Kidney (tissue), 13 donors: ENCODE measurements at regions not wholly inside any gene's neighbourhood (a gene's known extent, or its start where the extent isn't known, plus 50 kb on each side); places are given as distances from the start of the nearest gene placed in this dataset.

Experiments used
- DNase-seq, 5 donors: peaks; one replicate each; pipeline ENCODE4 v3.0.0-alpha.2; 2013 to 2020
- FAIRE-seq: peaks from 2 replicates; lab custom pipeline; 2012; peaks lifted over from hg19 to GRCh38; lab: Jason Lieb, UNC
- H3K27ac ChIP-seq, 2 donors: one replicate each; pipeline ENCODE4 v1.7.0; 2013; ENCODE audit warnings: low read depth in 2 of 2, low read length in 2 of 2, inconsistent platforms in 1 of 2
- H3K27me3 ChIP-seq: one replicate; pipeline ENCODE4 v1.7.1; 2013; ENCODE audit warnings: low read length, inconsistent platforms; ENCODE audit not compliant: control insufficient read depth, insufficient read depth
- H3K36me3 ChIP-seq, 3 donors: one replicate each; pipeline versions ENCODE4 v1.7.0 to v1.7.1; 2013; ENCODE audit warnings: low read length in 3 of 3, control low read depth in 1 of 3, inconsistent platforms in 1 of 3; ENCODE audit not compliant: insufficient read depth in 3 of 3, control insufficient read depth in 2 of 3
- H3K4me1 ChIP-seq, 3 donors: one replicate each; pipeline versions ENCODE4 v1.7.0 to v1.7.1; 2013; ENCODE audit warnings: low read length in 3 of 3, inconsistent platforms in 1 of 3, low read depth in 1 of 3; ENCODE audit not compliant: control insufficient read depth in 2 of 3, insufficient read depth in 2 of 3
- H3K4me3 ChIP-seq, 3 donors: one replicate each; pipeline versions ENCODE4 v1.7.0 to v1.8.1; 2013; ENCODE audit warnings: low read length in 3 of 3, control low read depth in 1 of 3, inconsistent platforms in 1 of 3
- H3K9ac ChIP-seq, 3 donors: one replicate each; pipeline versions ENCODE4 v1.7.0 to v1.7.1; 2013; ENCODE audit warnings: low read length in 3 of 3, control low read depth in 1 of 3, inconsistent platforms in 1 of 3
- H3K9me3 ChIP-seq, 3 donors: one replicate each; pipeline versions ENCODE4 v1.7.0 to v1.7.1; 2013; ENCODE audit warnings: low read length in 3 of 3, control low read depth in 1 of 3, inconsistent platforms in 1 of 3; ENCODE audit not compliant: control insufficient read depth in 2 of 3, insufficient read depth in 1 of 3
- CTCF ChIP-seq: IDR thresholded peaks from 3 replicates; pipeline ENCODE4 v1.5.1; 2012; ENCODE audit warnings: mild to moderate bottlenecking, moderate library complexity, borderline replicate concordance; ENCODE audit not compliant: insufficient read depth; ENCODE audit errors: extremely low read depth
- intact Hi-C: fragments of 100-400 bp; cut with DNase I; formaldehyde crosslinking; loops from one replicate; pipeline ENCODE4 v1.11.1; 2022
- donor health status: control.
- donor health status: control.
- donor health status: control.
- donor health status: control.
- donor health status: control.
- donor health status: DM: yes; HTN: yes; CAD: no.
- donor health status: Normal renal cell carcinoma (clear cell type).

- no peaks in the 10 kb centered on the region for H3K4me1 ChIP-seq
- FAIRE-seq = peak; percentile 11
- DNase-seq = no peak
- no peaks in the 10 kb centered on the region for H3K36me3 ChIP-seq
- no peak overlapping the region for H3K27ac ChIP-seq
- intact Hi-C loops = no loop called here
- no peaks in the 10 kb centered on the region for H3K9me3 ChIP-seq
- no peak overlapping the region for H3K9ac ChIP-seq
- TF ChIP-seq CTCF = no peak
- no peaks in the 10 kb centered on the region for H3K27me3 ChIP-seq
- no peak overlapping the region for H3K4me3 ChIP-seq
These were observed 463.5 kb upstream of the NOVA1 start for GRCh38 chr14:27061299-27061698.

- Histone ChIP-seq H3K9ac (no peak overlapping the region), H3K9me3 (no peaks in the 10 kb centered on the region), H3K4me3 (no peak overlapping the region), H3K36me3 (no peaks in the 10 kb centered on the region), H3K27me3 (no peaks in the 10 kb centered on the region), H3K4me1 (no peaks in the 10 kb centered on the region), H3K27ac (no peak overlapping the region)
- FAIRE-seq = no peak
- intact Hi-C loops = no loop called here
- TF ChIP-seq CTCF = no peak
- no peak for DNase-seq
These were observed 466.1 kb upstream of the NOVA1 start for GRCh38 chr14:27063959-27064358.

DNA sequence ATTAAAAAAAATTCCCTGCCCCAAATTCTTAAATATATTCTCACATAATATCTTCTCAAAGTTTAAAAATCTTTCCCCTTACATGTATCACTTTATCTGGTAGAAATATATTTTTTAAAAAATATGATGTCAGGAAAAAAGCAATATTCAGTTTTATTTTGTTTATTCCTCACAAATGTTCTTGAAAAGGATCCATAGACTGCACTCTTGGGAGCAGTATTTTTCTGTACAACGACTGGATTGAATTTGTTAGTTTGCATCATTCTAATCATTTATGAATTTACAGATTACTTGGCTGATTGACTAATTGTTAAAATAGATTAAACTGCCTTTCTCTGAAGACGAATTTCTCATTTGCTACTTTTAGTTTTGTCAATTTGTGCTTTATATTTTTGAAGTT, 468.1 kb upstream of the NOVA1 start:
- intact Hi-C loops = no loop called here
- no peak for TF ChIP-seq CTCF

GRCh38 chr14:27067961-27068360, 470.1 kb upstream of the NOVA1 start:
- TF ChIP-seq CTCF = no peak
- DNase-seq (no peak), FAIRE-seq (no peak)
- no peak overlapping the region for H3K9ac ChIP-seq
- no peak overlapping the region for H3K4me3 ChIP-seq
- no peaks in the 10 kb centered on the region for H3K9me3 ChIP-seq
- no peak overlapping the region for H3K27ac ChIP-seq
- H3K4me1 ChIP-seq = no peaks in the 10 kb centered on the region
- no peaks in the 10 kb centered on the region for H3K36me3 ChIP-seq
- intact Hi-C loops = no loop called here
- no peaks in the 10 kb centered on the region for H3K27me3 ChIP-seq

More for the DNA sequence above, 468.1 kb upstream of the NOVA1 start:
- Histone ChIP-seq H3K4me1 (no peaks in the 10 kb centered on the region), H3K9ac (no peak overlapping the region), H3K27ac (no peak overlapping the region), H3K4me3 (no peak overlapping the region), H3K36me3 (no peaks in the 10 kb centered on the region), H3K9me3 (no peaks in the 10 kb centered on the region), H3K27me3 (no peaks in the 10 kb centered on the region)
- DNase-seq = no peak
- no peak for FAIRE-seq
